HepG2 (cell line): ENCODE measurements at regions not wholly inside any gene's neighbourhood (a gene's known extent, or its start where the extent isn't known, plus 50 kb on each side); places are given as distances from the start of the nearest gene placed in this dataset.

Source experiments
- FIP1L1 ChIP-seq: fragments of 200-400 bp; formaldehyde crosslinking; IDR thresholded peaks from 2 replicates; pipeline ENCODE4 v1.6.1; 2018; ENCODE audit warnings: low read depth, mild to moderate bottlenecking, low read length, moderate library complexity, borderline replicate concordance; ENCODE audit not compliant: insufficient read depth
- FOXJ3 ChIP-seq: sonication (generic); formaldehyde crosslinking; IDR thresholded peaks from 2 replicates; pipeline ENCODE4 v1.4.0; 2020; ENCODE audit warnings: missing genetic modification reagents, mild to moderate bottlenecking, borderline replicate concordance
- GATA4 ChIP-seq: sonication (generic); IDR thresholded peaks from 2 replicates; pipeline ENCODE4 v1.6.1; 2016; ENCODE audit warnings: antibody characterized with exemption, low read depth, borderline replicate concordance
- HHEX ChIP-seq: IDR thresholded peaks from 2 replicates; pipeline ENCODE4 v1.6.1; 2016; ENCODE audit warnings: control low read depth
- HNF4A ChIP-seq: sonication (generic); formaldehyde crosslinking; IDR thresholded peaks from 2 replicates; pipeline ENCODE4 v1.4.0; 2020; ENCODE audit warnings: missing genetic modification reagents
- KDM3A ChIP-seq: IDR thresholded peaks from 2 replicates; pipeline ENCODE4 v1.6.1; 2018; ENCODE audit warnings: low read depth, missing compliant biosample characterization
- KLF11 ChIP-seq: IDR thresholded peaks from 2 replicates; pipeline ENCODE4 v1.6.1; 2016; ENCODE audit warnings: missing compliant biosample characterization
- MEIS2 ChIP-seq: sonication (generic); formaldehyde crosslinking; IDR thresholded peaks from 2 replicates; pipeline ENCODE4 v1.9.0; 2021; ENCODE audit warnings: mild to moderate bottlenecking, missing genetic modification reagents
- MIER3 ChIP-seq: IDR thresholded peaks from 2 replicates; pipeline ENCODE4 v1.6.1; 2016; ENCODE audit warnings: missing compliant biosample characterization, borderline replicate concordance
- MTF2 ChIP-seq: sonication (generic); formaldehyde crosslinking; IDR thresholded peaks from 2 replicates; pipeline ENCODE4 v1.5.0; 2020; ENCODE audit warnings: missing genetic modification reagents, borderline replicate concordance
- PHF5A ChIP-seq: IDR thresholded peaks from one replicate; pipeline ENCODE4 v1.6.1; 2018; ENCODE audit warnings: low read depth, missing genetic modification reagents; ENCODE audit not compliant: unreplicated experiment
- RARA ChIP-seq: IDR thresholded peaks from 2 replicates; pipeline ENCODE4 v1.6.1; 2016; ENCODE audit warnings: missing genetic modification reagents, missing compliant biosample characterization
- ZBTB20 ChIP-seq: sonication (generic); formaldehyde crosslinking; IDR thresholded peaks from 2 replicates; pipeline ENCODE4 v1.8.1; 2023; ENCODE audit warnings: missing genetic modification reagents, low read depth, mild to moderate bottlenecking, borderline replicate concordance
- ZBTB7B ChIP-seq: sonication (generic); formaldehyde crosslinking; IDR thresholded peaks from 2 replicates; pipeline ENCODE4 v1.4.0; 2020; ENCODE audit warnings: missing genetic modification reagents
- ZNF205 ChIP-seq: IDR thresholded peaks from 2 replicates; pipeline ENCODE4 v1.6.1; 2018; ENCODE audit warnings: missing biosample characterization, missing genetic modification reagents
- ZNF292 ChIP-seq: sonication (generic); formaldehyde crosslinking; IDR thresholded peaks from 2 replicates; pipeline ENCODE4 v1.8.1; 2022; ENCODE audit warnings: mild to moderate bottlenecking, low read depth, missing genetic modification reagents, borderline replicate concordance
- ZNF501 ChIP-seq: sonication (generic); formaldehyde crosslinking; IDR thresholded peaks from 2 replicates; pipeline ENCODE4 v1.5.1; 2020; ENCODE audit warnings: mild to moderate bottlenecking, moderate library complexity, missing genetic modification reagents
- ZNF549 ChIP-seq: sonication (generic); formaldehyde crosslinking; IDR thresholded peaks from 2 replicates; pipeline ENCODE4 v1.5.0; 2020; ENCODE audit warnings: missing genetic modification reagents
- ZNF563 ChIP-seq: sonication (generic); formaldehyde crosslinking; IDR thresholded peaks from 2 replicates; pipeline ENCODE4 v1.8.0; 2022; ENCODE audit warnings: mild to moderate bottlenecking, moderate library complexity, missing genetic modification reagents
- ZSCAN29 ChIP-seq: sonication (generic); formaldehyde crosslinking; conservative IDR thresholded peaks from 2 replicates; pipeline ENCODE4 v1.4.0; 2020; ENCODE audit warnings: mild to moderate bottlenecking, missing genetic modification reagents
- TF ChIP-seq, protein P1 (sequence below): IDR thresholded peaks from 2 replicates; pipeline ENCODE4 v1.4.0; 2020; ENCODE audit warnings: mild to moderate bottlenecking, missing genetic modification reagents
- TF ChIP-seq, protein P2 (sequence below): sonication (generic); formaldehyde crosslinking; IDR thresholded peaks from 2 replicates; pipeline ENCODE4 v1.4.0; 2020; ENCODE audit warnings: low read depth, mild to moderate bottlenecking, missing genetic modification reagents

DNA sequence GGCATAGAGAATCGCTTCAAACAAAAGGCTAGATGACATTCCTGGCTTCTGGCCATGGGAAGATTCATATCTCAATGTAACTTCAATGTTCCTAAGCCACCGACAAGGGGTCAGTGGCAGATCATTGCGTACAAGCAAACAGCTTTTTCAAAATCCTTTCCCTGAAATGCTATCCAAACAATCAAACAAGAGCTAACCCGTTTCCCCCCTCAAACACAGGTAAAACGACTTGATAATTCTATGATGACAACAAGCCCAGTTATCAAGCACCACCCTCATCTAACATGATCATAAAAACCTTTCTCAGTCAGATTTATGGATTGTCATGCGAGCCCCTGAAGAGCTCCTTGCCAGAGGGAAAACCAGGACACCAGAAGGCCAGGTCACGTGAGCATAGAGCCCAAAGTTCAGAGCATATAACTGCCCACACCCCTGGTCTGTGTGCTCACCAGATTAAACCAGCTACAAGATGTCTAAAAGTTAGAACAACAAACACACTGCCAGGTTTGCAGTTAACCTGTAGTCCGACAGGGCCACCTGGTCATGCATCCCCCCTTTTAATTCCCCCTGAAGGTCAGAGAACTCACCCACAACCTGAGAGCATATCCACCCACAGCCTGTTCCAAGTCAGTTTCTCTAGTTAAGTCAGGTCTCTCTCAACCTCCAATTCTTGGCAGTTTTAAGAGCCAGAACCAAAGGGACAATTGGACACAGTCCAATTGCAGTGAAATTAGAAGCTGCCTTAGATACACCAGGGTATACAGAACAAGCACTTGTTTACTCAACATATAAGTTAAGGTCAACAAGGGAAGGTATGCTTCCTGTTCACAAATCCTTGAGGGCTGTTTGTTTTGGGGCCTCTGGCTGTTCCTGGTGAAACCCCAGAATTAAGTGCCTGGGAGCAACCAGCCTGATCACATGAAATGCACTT is 248.1 kb upstream of the PPARGC1A start (continued):
- TF ChIP-seq ZBTB20 (CRISPR knock-in tag) (peak; percentile 97), RARA (CRISPR knock-in tag) (peak; percentile 56), MTF2 (no peak), FIP1L1 (no peak), GATA4 (no peak), MEIS2 (CRISPR knock-in tag) (no peak), HHEX (CRISPR knock-in tag) (0 out of 2 replicates have a peak, but pooled peaks have one; percentile 10), ZSCAN29 (CRISPR knock-in tag) (no peak), ZNF563 (CRISPR knock-in tag) (no peak), ZNF501 (CRISPR knock-in tag) (0 out of 2 replicates have a peak, but pooled peaks have one; percentile 29), FOXJ3 (CRISPR knock-in tag) (peak; percentile 39; the same call in 1 of the 2 replicates), ZNF549 (CRISPR knock-in tag) (no peak), PHF5A (CRISPR knock-in tag) (no peak), ZNF205 (CRISPR knock-in tag) (no peak), MIER3 (CRISPR knock-in tag) (no peak), ZNF292 (CRISPR knock-in tag) (peak; percentile 32; the same call in 1 of the 2 replicates), ZBTB7B (CRISPR knock-in tag) (no peak), HNF4A (CRISPR knock-in tag) (peak; percentile 89), KLF11 (CRISPR knock-in tag) (no peak), KDM3A (no peak)
- TF ChIP-seq, protein P1, sequence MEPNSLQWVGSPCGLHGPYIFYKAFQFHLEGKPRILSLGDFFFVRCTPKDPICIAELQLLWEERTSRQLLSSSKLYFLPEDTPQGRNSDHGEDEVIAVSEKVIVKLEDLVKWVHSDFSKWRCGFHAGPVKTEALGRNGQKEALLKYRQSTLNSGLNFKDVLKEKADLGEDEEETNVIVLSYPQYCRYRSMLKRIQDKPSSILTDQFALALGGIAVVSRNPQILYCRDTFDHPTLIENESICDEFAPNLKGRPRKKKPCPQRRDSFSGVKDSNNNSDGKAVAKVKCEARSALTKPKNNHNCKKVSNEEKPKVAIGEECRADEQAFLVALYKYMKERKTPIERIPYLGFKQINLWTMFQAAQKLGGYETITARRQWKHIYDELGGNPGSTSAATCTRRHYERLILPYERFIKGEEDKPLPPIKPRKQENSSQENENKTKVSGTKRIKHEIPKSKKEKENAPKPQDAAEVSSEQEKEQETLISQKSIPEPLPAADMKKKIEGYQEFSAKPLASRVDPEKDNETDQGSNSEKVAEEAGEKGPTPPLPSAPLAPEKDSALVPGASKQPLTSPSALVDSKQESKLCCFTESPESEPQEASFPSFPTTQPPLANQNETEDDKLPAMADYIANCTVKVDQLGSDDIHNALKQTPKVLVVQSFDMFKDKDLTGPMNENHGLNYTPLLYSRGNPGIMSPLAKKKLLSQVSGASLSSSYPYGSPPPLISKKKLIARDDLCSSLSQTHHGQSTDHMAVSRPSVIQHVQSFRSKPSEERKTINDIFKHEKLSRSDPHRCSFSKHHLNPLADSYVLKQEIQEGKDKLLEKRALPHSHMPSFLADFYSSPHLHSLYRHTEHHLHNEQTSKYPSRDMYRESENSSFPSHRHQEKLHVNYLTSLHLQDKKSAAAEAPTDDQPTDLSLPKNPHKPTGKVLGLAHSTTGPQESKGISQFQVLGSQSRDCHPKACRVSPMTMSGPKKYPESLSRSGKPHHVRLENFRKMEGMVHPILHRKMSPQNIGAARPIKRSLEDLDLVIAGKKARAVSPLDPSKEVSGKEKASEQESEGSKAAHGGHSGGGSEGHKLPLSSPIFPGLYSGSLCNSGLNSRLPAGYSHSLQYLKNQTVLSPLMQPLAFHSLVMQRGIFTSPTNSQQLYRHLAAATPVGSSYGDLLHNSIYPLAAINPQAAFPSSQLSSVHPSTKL (CRISPR knock-in tag) = peak; percentile 50
- TF ChIP-seq, protein P2, sequence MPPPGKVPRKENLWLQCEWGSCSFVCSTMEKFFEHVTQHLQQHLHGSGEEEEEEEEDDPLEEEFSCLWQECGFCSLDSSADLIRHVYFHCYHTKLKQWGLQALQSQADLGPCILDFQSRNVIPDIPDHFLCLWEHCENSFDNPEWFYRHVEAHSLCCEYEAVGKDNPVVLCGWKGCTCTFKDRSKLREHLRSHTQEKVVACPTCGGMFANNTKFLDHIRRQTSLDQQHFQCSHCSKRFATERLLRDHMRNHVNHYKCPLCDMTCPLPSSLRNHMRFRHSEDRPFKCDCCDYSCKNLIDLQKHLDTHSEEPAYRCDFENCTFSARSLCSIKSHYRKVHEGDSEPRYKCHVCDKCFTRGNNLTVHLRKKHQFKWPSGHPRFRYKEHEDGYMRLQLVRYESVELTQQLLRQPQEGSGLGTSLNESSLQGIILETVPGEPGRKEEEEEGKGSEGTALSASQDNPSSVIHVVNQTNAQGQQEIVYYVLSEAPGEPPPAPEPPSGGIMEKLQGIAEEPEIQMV (CRISPR knock-in tag) = no peak
